WERI-Rb-1 (cell line): ENCODE measurements at regions not wholly inside any gene's neighbourhood (a gene's known extent, or its start where the extent isn't known, plus 50 kb on each side); places are given as distances from the start of the nearest gene placed in this dataset.

ENCODE experiments used
- DNase-seq: peaks from one replicate; pipeline ENCODE4 v3.0.0-alpha.2; 2020
- H3K27ac ChIP-seq: fragments of 250-450 bp; sonication (Bioruptor Pico); 2 replicates; pipeline ENCODE4 v1.5.1; 2020; ENCODE audit warnings: mild to moderate bottlenecking, moderate library complexity
- H3K27me3 ChIP-seq: fragments of 250-450 bp; sonication (Bioruptor Pico); 2 replicates; pipeline ENCODE4 v1.5.1; 2021; ENCODE audit warnings: mild to moderate bottlenecking, low read depth, moderate library complexity; ENCODE audit not compliant: insufficient read depth, severe bottlenecking
- H3K36me3 ChIP-seq: fragments of 250-450 bp; sonication (Bioruptor Pico); 2 replicates; pipeline ENCODE4 v1.5.1; 2020; ENCODE audit warnings: mild to moderate bottlenecking, moderate library complexity
- H3K4me3 ChIP-seq: 2 replicates; pipeline ENCODE4 v1.5.1; 2011; ENCODE audit warnings: low read depth, mild to moderate bottlenecking, control low read depth, low read length
- H3K9me3 ChIP-seq: fragments of 250-450 bp; sonication (Bioruptor Pico); 2 replicates; pipeline ENCODE4 v1.5.1; 2021; ENCODE audit warnings: mild to moderate bottlenecking, moderate library complexity; ENCODE audit not compliant: severe bottlenecking
- TF ChIP-seq, protein P1 (sequence below): IDR thresholded peaks from 2 replicates; pipeline ENCODE4 v1.5.1; 2011; ENCODE audit warnings: low read depth, mild to moderate bottlenecking, control low read depth, inconsistent platforms, low read length

DNA sequence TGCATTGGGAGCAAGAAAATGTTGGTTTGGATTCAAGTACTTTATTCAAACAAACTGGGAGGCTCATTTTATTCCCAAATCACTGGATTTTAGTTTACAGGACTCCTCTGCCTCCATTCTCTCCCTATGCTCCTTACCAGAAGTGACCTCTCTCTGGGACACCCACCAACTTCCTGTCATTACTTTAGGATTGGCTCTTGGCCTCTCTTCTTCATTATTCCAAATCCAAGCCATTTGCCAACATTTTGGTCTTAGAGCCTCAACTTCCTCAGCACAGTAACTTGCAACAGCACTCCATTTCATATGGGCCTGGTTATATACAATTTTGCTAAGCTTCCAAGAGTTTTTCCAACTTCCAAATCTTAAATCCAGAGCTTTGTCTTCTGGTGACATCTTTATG lies 432.1 kb downstream of the NR2F2 start:
- Histone ChIP-seq H3K27me3 (peaks cover 56% of the 10 kb centered on the region), H3K4me3 (no peak overlapping the region), H3K36me3 (no peaks in the 10 kb centered on the region), H3K9me3 (no peaks in the 10 kb centered on the region), H3K27ac (no peak overlapping the region)
- no peak for DNase-seq
- TF ChIP-seq, protein P1, sequence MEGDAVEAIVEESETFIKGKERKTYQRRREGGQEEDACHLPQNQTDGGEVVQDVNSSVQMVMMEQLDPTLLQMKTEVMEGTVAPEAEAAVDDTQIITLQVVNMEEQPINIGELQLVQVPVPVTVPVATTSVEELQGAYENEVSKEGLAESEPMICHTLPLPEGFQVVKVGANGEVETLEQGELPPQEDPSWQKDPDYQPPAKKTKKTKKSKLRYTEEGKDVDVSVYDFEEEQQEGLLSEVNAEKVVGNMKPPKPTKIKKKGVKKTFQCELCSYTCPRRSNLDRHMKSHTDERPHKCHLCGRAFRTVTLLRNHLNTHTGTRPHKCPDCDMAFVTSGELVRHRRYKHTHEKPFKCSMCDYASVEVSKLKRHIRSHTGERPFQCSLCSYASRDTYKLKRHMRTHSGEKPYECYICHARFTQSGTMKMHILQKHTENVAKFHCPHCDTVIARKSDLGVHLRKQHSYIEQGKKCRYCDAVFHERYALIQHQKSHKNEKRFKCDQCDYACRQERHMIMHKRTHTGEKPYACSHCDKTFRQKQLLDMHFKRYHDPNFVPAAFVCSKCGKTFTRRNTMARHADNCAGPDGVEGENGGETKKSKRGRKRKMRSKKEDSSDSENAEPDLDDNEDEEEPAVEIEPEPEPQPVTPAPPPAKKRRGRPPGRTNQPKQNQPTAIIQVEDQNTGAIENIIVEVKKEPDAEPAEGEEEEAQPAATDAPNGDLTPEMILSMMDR: no peak

DNA sequence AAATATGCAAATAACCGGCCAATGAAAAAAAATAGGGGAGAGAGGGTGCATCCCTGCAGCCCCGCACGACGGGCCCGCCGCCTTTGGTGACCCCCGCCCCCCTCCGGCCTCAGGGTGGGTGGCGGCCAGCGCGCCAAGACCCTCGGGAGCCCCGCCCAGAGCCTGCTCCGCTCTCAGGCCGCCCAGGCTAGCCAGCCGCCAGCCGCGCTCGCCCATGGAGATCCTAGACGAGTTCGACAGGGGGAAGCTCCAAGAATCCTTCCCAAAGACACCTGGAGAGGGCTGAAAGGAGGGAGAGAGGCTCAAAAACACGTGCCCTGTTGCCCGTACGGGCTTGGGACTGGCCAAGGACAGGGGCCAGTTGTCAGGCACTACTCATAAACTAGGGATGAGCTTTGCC lies 434.0 kb downstream of the NR2F2 start:
- TF ChIP-seq, protein P1: no peak
- Histone ChIP-seq H3K27ac (no peak overlapping the region), H3K27me3 (peaks cover 50% of the 10 kb centered on the region), H3K36me3 (no peaks in the 10 kb centered on the region), H3K9me3 (no peaks in the 10 kb centered on the region), H3K4me3 (no peak overlapping the region)
- no peak for DNase-seq

DNA sequence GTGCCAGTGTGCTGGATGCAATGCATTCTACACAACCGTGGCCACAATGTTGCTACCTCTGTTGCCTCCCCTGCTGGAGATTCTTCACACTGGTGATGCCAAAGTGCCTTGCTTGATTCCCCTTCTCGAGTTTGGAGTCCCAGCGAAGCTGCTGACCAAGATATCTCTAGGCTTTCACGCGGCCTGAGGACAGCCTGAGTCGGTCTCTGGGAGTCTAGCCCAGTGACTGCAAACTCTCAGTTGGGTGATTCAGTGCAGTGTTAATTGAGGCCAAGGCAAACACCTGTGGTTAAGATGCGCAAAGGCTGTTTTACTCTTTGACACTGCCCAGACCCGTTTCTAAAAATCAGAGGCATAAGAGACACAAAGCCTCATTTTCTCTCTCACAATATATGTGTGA lies 434.4 kb downstream of the NR2F2 start:
- Histone ChIP-seq H3K9me3 (no peaks in the 10 kb centered on the region), H3K4me3 (no peak overlapping the region), H3K36me3 (no peaks in the 10 kb centered on the region), H3K27me3 (peaks cover 48% of the 10 kb centered on the region), H3K27ac (no peak overlapping the region)
- TF ChIP-seq, protein P1: no peak
- no peak for DNase-seq

DNA sequence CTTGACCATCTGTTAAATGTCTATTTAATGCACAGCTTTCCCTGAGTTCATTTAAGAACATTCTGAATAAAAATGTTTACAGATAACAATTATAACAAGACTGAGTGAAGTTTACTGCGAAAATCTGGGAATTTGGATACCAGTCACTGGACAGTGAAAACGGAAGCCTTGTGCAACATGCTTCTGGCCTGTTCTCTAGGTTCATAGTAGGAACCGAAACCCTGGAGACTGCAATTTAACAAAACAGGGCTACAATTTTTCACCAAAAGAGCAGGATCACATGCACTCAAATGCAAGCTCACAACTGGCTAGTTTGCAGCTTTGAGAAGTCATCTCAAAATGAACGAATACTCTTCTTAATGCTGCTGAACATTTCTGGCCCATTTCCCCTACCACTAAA lies 435.9 kb downstream of the NR2F2 start:
- Histone ChIP-seq H3K4me3 (no peak overlapping the region), H3K36me3 (no peaks in the 10 kb centered on the region), H3K9me3 (no peaks in the 10 kb centered on the region), H3K27ac (no peak overlapping the region), H3K27me3 (peaks cover 45% of the 10 kb centered on the region)
- DNase-seq: no peak
- TF ChIP-seq, protein P1: no peak

DNA sequence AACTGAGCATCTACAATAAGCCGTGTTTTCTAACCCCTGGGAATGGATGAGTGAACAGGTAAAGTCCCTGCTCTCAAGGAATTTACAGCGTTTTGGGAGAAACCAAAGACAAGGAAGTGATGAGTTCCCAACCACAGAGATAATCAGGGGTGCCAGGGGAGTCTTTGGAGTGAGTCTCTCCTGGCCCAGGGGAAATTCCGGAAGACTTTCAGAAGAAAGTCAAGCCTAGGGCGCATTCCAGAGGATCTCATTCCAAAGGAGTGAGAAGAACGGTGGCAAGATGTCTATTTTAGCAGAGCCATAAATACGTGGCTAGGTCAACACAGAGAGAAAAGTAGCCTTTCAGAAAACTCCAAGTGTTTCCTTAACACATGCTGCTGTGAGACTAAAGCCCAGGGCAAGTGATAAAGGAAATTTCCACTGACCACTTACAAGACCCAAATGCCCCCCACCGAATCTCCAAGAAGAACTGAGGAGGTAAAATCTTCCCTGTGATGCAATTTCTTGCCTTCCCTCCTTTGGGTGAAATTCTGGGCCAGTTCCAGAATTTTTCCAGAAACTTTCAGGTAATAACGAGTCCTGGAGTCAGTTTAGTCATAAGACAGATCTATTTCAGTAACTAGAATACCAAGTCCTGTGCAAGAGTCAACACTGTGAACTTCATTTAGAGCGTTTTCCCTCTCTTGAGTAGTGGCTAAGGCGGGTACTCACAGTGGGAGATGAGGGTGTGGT lies 437.4 kb downstream of the NR2F2 start:
- no peaks in the 10 kb centered on the region for H3K36me3 ChIP-seq
- H3K4me3 ChIP-seq: no peak overlapping the region
- DNase-seq: no peak
- no peak overlapping the region for H3K27ac ChIP-seq
- TF ChIP-seq, protein P1: no peak
- H3K27me3 ChIP-seq: peaks cover 45% of the 10 kb centered on the region
- H3K9me3 ChIP-seq: no peaks in the 10 kb centered on the region

DNA sequence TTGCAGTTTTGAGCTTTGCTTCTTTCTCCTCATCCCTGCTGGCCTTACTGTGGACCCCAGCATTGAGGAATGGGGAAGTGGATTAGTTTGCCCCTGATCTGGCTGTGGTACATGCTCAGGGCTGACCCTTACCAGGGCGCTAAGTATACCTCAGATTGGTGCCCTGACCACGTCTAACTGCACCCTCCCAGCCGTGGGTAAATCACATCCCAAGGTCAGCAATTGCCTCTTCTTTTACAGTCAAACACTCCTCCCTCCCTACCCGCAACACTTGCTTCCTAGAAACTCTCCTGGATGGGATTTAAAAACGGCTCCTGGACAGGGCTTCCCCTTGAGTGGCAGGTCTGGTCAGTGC lies 437.9 kb downstream of the NR2F2 start:
- H3K36me3 ChIP-seq: no peaks in the 10 kb centered on the region
- no peak overlapping the region for H3K4me3 ChIP-seq
- H3K27ac ChIP-seq: no peak overlapping the region
- no peak for DNase-seq
- H3K9me3 ChIP-seq: no peaks in the 10 kb centered on the region
- peaks cover 43% of the 10 kb centered on the region for H3K27me3 ChIP-seq
- TF ChIP-seq, protein P1: no peak
